NT2/D1 (cell line): ENCODE measurements at regions not wholly inside any gene's neighbourhood (a gene's known extent, or its start where the extent isn't known, plus 50 kb on each side); places are given as distances from the start of the nearest gene placed in this dataset.

Experiments used
- SUZ12 ChIP-seq: IDR thresholded peaks from 2 replicates; pipeline ENCODE4 v1.6.1; 2011; ENCODE audit not compliant: insufficient read length, insufficient read depth; ENCODE audit errors: extremely low read depth
- YY1 ChIP-seq: IDR thresholded peaks from 2 replicates; pipeline ENCODE4 v1.6.1; 2011; ENCODE audit not compliant: insufficient read length, insufficient read depth
- ZNF274 ChIP-seq: IDR thresholded peaks from 2 replicates; pipeline ENCODE4 v1.6.1; 2011; ENCODE audit warnings: mild to moderate bottlenecking, low read depth, low read length

DNA sequence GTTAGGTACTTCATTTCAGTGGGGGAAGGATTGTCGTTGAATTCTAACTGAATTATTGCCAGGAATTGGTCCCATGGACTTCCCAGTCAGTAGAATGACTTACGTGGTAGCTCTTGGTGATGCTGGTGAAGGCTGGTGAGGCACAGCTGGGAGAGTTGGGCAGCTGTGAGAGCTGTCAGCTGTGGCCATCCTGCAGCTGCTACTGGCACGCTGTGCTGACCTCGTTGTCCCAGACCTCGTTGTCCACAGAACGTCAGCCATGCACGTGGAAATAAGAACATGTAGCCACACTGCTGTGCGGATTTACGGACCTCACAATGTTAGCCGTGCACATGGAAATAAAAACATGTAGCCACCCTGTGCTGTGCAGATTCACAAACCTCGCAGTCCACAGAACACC is 102.3 kb downstream of the NPIPB11 start:
- TF ChIP-seq ZNF274, result no peak
- TF ChIP-seq SUZ12, result no peak
- no peak for TF ChIP-seq YY1
